Left lung (tissue), 4 donors: ENCODE measurements at regions not wholly inside any gene's neighbourhood (a gene's known extent, or its start where the extent isn't known, plus 50 kb on each side); places are given as distances from the start of the nearest gene placed in this dataset.

Experiments used
- ATAC-seq: fragments of 200-7000 bp; cut with Tn5 transposase; one replicate; pipeline ENCODE4 v1.9.1; 2020; ENCODE audit warnings: moderate library complexity
- DNase-seq, 4 donors: peaks; one replicate each; pipeline ENCODE4 v3.0.0-alpha.2; 2013 to 2020
- H3K27ac ChIP-seq, 2 donors: fragments of 200-600 bp; sonication (generic) in 1 of 2; one replicate each; pipeline versions ENCODE4 v1.5.0 to v1.8.0; 2020 to 2021
- H3K27me3 ChIP-seq, 2 donors: fragments of 200-600 bp; sonication (generic) in 1 of 2; one replicate each; pipeline versions ENCODE4 v1.5.0 to v1.8.0; 2020 to 2021
- H3K36me3 ChIP-seq, 2 donors: fragments of 200-600 bp; sonication (generic) in 1 of 2; one replicate each; pipeline versions ENCODE4 v1.5.0 to v1.8.0; 2020 to 2021
- H3K4me1 ChIP-seq, 2 donors: fragments of 200-600 bp; one replicate each; pipeline ENCODE4 v1.8.0; 2021
- H3K4me3 ChIP-seq, 2 donors: fragments of 200-600 bp; sonication (generic) in 1 of 2; one replicate each; pipeline versions ENCODE4 v1.5.0 to v1.8.0; 2020 to 2021; ENCODE audit warnings: mild to moderate bottlenecking in 1 of 2
- H3K9me3 ChIP-seq, 2 donors: fragments of 200-600 bp; sonication (generic) in 1 of 2; one replicate each; pipeline versions ENCODE4 v1.5.0 to v1.8.0; 2020 to 2021
- intact Hi-C, 2 donors: fragments of 100-400 bp; cut with DNase I; formaldehyde crosslinking; loops; one replicate each; pipeline versions ENCODE4 v1.11.2 to v1.14.2; 2022
- TF ChIP-seq, protein P1 (sequence below), 2 donors: fragments of 200-600 bp; sonication (generic) in 1 of 2; IDR thresholded peaks; one replicate each; pipeline versions ENCODE4 v1.5.0 to v1.8.0; 2021; ENCODE audit warnings: antibody characterized with exemption in 2 of 2
- donor health status: DM: no; HTN: yes; CAD: no.
- donor health status: DM: no; HTN: no; CAD: no.

GRCh38 chr7:54183055-54183454 is 359.1 kb upstream of the VSTM2A start:
- Histone ChIP-seq H3K36me3 (no peaks in the 10 kb centered on the region), H3K4me1 (no peaks in the 10 kb centered on the region), H3K4me3 (no peak overlapping the region), H3K27ac (no peak overlapping the region), H3K9me3 (peaks cover 0 to 13% of the 10 kb centered on the region in 2 donors), H3K27me3 (no peaks in the 10 kb centered on the region)
- TF ChIP-seq, protein P1, sequence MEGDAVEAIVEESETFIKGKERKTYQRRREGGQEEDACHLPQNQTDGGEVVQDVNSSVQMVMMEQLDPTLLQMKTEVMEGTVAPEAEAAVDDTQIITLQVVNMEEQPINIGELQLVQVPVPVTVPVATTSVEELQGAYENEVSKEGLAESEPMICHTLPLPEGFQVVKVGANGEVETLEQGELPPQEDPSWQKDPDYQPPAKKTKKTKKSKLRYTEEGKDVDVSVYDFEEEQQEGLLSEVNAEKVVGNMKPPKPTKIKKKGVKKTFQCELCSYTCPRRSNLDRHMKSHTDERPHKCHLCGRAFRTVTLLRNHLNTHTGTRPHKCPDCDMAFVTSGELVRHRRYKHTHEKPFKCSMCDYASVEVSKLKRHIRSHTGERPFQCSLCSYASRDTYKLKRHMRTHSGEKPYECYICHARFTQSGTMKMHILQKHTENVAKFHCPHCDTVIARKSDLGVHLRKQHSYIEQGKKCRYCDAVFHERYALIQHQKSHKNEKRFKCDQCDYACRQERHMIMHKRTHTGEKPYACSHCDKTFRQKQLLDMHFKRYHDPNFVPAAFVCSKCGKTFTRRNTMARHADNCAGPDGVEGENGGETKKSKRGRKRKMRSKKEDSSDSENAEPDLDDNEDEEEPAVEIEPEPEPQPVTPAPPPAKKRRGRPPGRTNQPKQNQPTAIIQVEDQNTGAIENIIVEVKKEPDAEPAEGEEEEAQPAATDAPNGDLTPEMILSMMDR (IDR thresholded peaks at IDR 0.05) = no peak
- intact Hi-C loops = no loop called here
- ATAC-seq (no peak), DNase-seq (no peak)

- intact Hi-C loops = no loop called here
- H3K36me3 ChIP-seq = no peaks in the 10 kb centered on the region
- ATAC-seq = no peak
- H3K4me1 ChIP-seq = no peaks in the 10 kb centered on the region
- H3K27me3 ChIP-seq = no peaks in the 10 kb centered on the region
- H3K4me3 ChIP-seq = no peak overlapping the region
- H3K9me3 ChIP-seq = peaks cover 0 to 23% of the 10 kb centered on the region in 2 donors
- TF ChIP-seq, protein P1 (IDR thresholded peaks at IDR 0.05) = no peak
- DNase-seq = peak in 1 of 4 donors; percentile 1
- no peak overlapping the region for H3K27ac ChIP-seq
These were observed 355.8 kb upstream of the VSTM2A start for GRCh38 chr7:54186336-54186735.

GRCh38 chr7:54187886-54188685 is 354.1 kb upstream of the VSTM2A start:
- TF ChIP-seq, protein P1 (IDR thresholded peaks at IDR 0.05) = no peak
- intact Hi-C loops = no loop called here
- Histone ChIP-seq H3K9me3 (peaks cover 0 to 20% of the 10 kb centered on the region in 2 donors), H3K27ac (no peak overlapping the region), H3K36me3 (no peaks in the 10 kb centered on the region), H3K4me1 (no peaks in the 10 kb centered on the region), H3K27me3 (no peaks in the 10 kb centered on the region), H3K4me3 (no peak overlapping the region)
- DNase-seq (no peak), ATAC-seq (no peak)

DNA sequence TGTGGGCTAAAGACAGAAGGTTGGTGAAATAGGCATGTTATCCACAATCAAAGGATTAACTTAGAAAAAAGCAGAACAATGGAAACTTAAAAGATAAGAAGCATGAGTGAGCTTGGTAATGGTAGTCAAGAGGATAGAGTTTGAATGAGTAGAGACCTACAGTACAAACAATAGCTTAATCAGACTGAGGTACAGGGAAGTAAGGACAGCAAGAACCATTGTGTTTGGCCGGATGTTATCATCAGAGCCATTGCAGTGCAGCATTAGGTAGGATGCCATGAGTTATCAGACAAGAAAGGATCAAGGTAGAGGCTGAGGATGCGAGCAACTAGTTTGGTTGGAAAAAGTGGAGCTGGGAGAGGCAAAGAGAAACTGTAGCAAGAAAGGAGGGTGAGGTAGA is 353.3 kb upstream of the VSTM2A start:
- Histone ChIP-seq H3K9me3 (peaks cover 0 to 20% of the 10 kb centered on the region in 2 donors), H3K36me3 (no peaks in the 10 kb centered on the region), H3K27ac (no peak overlapping the region), H3K4me1 (no peaks in the 10 kb centered on the region), H3K27me3 (no peaks in the 10 kb centered on the region), H3K4me3 (no peak overlapping the region)
- ATAC-seq (no peak), DNase-seq (no peak)
- TF ChIP-seq, protein P1 (IDR thresholded peaks at IDR 0.05) = no peak
- intact Hi-C loops = no loop called here

DNA sequence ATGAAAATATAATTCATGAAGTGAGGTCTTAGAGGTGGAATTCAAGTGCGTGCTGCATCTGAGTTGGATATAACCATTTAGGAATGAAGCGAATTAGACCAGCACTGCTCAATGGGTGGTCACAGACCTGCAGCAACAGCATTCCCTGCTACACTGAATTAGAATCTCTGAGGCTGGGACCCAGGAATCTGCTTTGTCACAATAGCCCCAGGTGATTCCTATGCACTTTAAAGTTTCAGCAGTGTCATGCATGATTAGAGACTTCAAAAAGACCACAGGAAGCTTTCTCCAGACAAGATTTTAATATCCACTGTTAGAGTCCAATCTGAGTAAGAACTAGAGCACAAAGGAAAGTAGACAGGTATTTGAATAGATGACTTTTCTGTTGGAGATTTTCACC is 352.8 kb upstream of the VSTM2A start:
- Histone ChIP-seq H3K36me3 (no peaks in the 10 kb centered on the region), H3K27ac (no peak overlapping the region), H3K4me1 (no peaks in the 10 kb centered on the region), H3K27me3 (no peaks in the 10 kb centered on the region), H3K9me3 (peaks cover 0 to 20% of the 10 kb centered on the region in 2 donors), H3K4me3 (no peak overlapping the region)
- DNase-seq (no peak), ATAC-seq (no peak)
- TF ChIP-seq, protein P1 (IDR thresholded peaks at IDR 0.05) = no peak
- intact Hi-C loops = no loop called here
